CD4-positive, alpha-beta T cell (primary cell): ENCODE measurements at regions not wholly inside any gene's neighbourhood (a gene's known extent, or its start where the extent isn't known, plus 50 kb on each side); places are given as distances from the start of the nearest gene placed in this dataset.

Source experiments
- ATAC-seq: fragments of 200-7000 bp; cut with Tn5 transposase; one replicate; pipeline ENCODE4 v1.10.0; 2022; ENCODE audit warnings: mild to moderate bottlenecking; ENCODE audit not compliant: poor library complexity
- CTCF ChIA-PET: fragments of 350-600 bp; sonication (Branson Sonifier 250); formaldehyde crosslinking; loops from one replicate; lab custom pipeline; 2021; ENCODE audit warnings: antibody characterized with exemption, inconsistent platforms; lab: Charles Lee
- POLR2A ChIA-PET: fragments of 350-600 bp; sonication (Branson Sonifier 250); formaldehyde crosslinking; loops from one replicate; lab custom pipeline; 2021; ENCODE audit warnings: antibody characterized with exemption, inconsistent platforms; lab: Charles Lee
- DNase-seq, 14 experiments: peaks; one replicate each; pipeline ENCODE4 v3.0.0-alpha.2; 2013 to 2020; ENCODE audit warnings: mixed read lengths in 2 of 14
- H3K27ac ChIP-seq, 2 donors: one replicate each; pipeline versions ENCODE4 v1.5.1 to v1.7.0; 2013; ENCODE audit warnings: low read length in 2 of 2, low read depth in 1 of 2, mild to moderate bottlenecking in 1 of 2
- H3K27me3 ChIP-seq, 2 experiments: 1 replicate in 1 of 2; 2 replicates in 1 of 2; pipeline versions ENCODE4 v1.6.1 to v1.7.0; 2013; ENCODE audit warnings: low read length in 2 of 2, control low read depth in 1 of 2, mild to moderate bottlenecking in 1 of 2, moderate library complexity in 1 of 2; ENCODE audit not compliant: insufficient read depth in 2 of 2, control insufficient read depth in 1 of 2
- H3K36me3 ChIP-seq: one replicate; pipeline ENCODE4 v1.6.1; 2013; ENCODE audit warnings: low read length, control low read depth; ENCODE audit not compliant: insufficient read depth
- H3K4me1 ChIP-seq: one replicate; pipeline ENCODE4 v1.6.1; 2013; ENCODE audit warnings: low read length, control low read depth; ENCODE audit not compliant: insufficient read depth
- H3K4me3 ChIP-seq: one replicate; pipeline ENCODE4 v1.5.1; 2013; ENCODE audit warnings: mild to moderate bottlenecking, low read length, moderate library complexity
- H3K9me3 ChIP-seq, 2 experiments: 1 replicate in 1 of 2; 2 replicates in 1 of 2; pipeline versions ENCODE4 v1.6.1 to v1.7.0; 2013; ENCODE audit warnings: low read length in 2 of 2, mild to moderate bottlenecking in 2 of 2, control low read depth in 1 of 2, moderate library complexity in 1 of 2; ENCODE audit not compliant: control insufficient read depth in 1 of 2, insufficient read depth in 1 of 2
- H3K27ac Mint-ChIP-seq: one replicate; pipeline ENCODE4 v1.8.0; 2020; ENCODE audit warnings: mixed read lengths
- H3K27me3 Mint-ChIP-seq: one replicate; pipeline ENCODE4 v1.8.0; 2021; ENCODE audit warnings: mixed read lengths
- H3K36me3 Mint-ChIP-seq: one replicate; pipeline ENCODE4 v1.8.0; 2021; ENCODE audit warnings: low read depth, mixed read lengths
- H3K4me1 Mint-ChIP-seq: one replicate; pipeline ENCODE4 v1.8.0; 2021; ENCODE audit warnings: low read depth, mixed read lengths
- H3K4me3 Mint-ChIP-seq: one replicate; pipeline ENCODE4 v1.8.0; 2020; ENCODE audit warnings: mild to moderate bottlenecking, mixed read lengths
- H3K9me3 Mint-ChIP-seq: one replicate; pipeline ENCODE4 v1.8.0; 2020; ENCODE audit warnings: mixed read lengths
- intact Hi-C, 2 experiments: fragments of 100-400 bp; cut with DNase I in 1 of 2; cut with micrococcal nuclease in 1 of 2; formaldehyde crosslinking; loops; one replicate each; pipeline versions ENCODE4 v1.15.1 to v1.9.0; 2023 to 2025; cut with DNase I, micrococcal nuclease
- TF ChIP-seq, protein P1 (sequence below): fragments of 200-600 bp; IDR thresholded peaks from one replicate; pipeline ENCODE4 v1.8.0; 2022; ENCODE audit warnings: antibody characterized with exemption, mild to moderate bottlenecking

GRCh38 chr2:215638687-215639086 lies 202.8 kb upstream of the FN1 start:
- no peaks in the 10 kb centered on the region for H3K36me3 Mint-ChIP-seq
- no peak for ATAC-seq
- intact Hi-C loops = no loop called here
- H3K27me3 Mint-ChIP-seq = no peaks in the 10 kb centered on the region
- no peak for DNase-seq
- H3K4me3 Mint-ChIP-seq = no peak overlapping the region
- Histone ChIP-seq H3K9me3 (peaks cover 4 to 5% of the 10 kb centered on the region in 2 experiments), H3K27me3 (no peaks in the 10 kb centered on the region), H3K4me1 (no peaks in the 10 kb centered on the region), H3K36me3 (no peaks in the 10 kb centered on the region), H3K27ac (no peak overlapping the region), H3K4me3 (no peak overlapping the region)
- TF ChIP-seq, protein P1, sequence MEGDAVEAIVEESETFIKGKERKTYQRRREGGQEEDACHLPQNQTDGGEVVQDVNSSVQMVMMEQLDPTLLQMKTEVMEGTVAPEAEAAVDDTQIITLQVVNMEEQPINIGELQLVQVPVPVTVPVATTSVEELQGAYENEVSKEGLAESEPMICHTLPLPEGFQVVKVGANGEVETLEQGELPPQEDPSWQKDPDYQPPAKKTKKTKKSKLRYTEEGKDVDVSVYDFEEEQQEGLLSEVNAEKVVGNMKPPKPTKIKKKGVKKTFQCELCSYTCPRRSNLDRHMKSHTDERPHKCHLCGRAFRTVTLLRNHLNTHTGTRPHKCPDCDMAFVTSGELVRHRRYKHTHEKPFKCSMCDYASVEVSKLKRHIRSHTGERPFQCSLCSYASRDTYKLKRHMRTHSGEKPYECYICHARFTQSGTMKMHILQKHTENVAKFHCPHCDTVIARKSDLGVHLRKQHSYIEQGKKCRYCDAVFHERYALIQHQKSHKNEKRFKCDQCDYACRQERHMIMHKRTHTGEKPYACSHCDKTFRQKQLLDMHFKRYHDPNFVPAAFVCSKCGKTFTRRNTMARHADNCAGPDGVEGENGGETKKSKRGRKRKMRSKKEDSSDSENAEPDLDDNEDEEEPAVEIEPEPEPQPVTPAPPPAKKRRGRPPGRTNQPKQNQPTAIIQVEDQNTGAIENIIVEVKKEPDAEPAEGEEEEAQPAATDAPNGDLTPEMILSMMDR = no peak
- no peaks in the 10 kb centered on the region for H3K4me1 Mint-ChIP-seq
- CTCF ChIA-PET = no interaction called here
- peaks cover 11% of the 10 kb centered on the region for H3K9me3 Mint-ChIP-seq
- POLR2A ChIA-PET = no interaction called here
- no peak overlapping the region for H3K27ac Mint-ChIP-seq

GRCh38 chr2:215637651-215638050 lies 201.8 kb upstream of the FN1 start:
- TF ChIP-seq, protein P1 = no peak
- Histone ChIP-seq H3K27ac (no peak overlapping the region), H3K4me3 (no peak overlapping the region), H3K9me3 (peaks cover 5 to 12% of the 10 kb centered on the region in 2 experiments), H3K36me3 (no peaks in the 10 kb centered on the region), H3K27me3 (no peaks in the 10 kb centered on the region), H3K4me1 (no peaks in the 10 kb centered on the region)
- Mint-ChIP-seq H3K27me3 (no peaks in the 10 kb centered on the region), H3K36me3 (no peaks in the 10 kb centered on the region), H3K4me3 (no peak overlapping the region), H3K27ac (no peak overlapping the region), H3K9me3 (peaks cover 19% of the 10 kb centered on the region), H3K4me1 (no peaks in the 10 kb centered on the region)
- ChIA-PET CTCF (interaction anchor here (0.6 kb wide), 1 partner anchor 1035 kb away, joined by 3 read pairs; no protein-coding TSS in a partner anchor), POLR2A (no interaction called here)
- no peak for DNase-seq
- ATAC-seq = no peak
- intact Hi-C loops = no loop called here

DNA sequence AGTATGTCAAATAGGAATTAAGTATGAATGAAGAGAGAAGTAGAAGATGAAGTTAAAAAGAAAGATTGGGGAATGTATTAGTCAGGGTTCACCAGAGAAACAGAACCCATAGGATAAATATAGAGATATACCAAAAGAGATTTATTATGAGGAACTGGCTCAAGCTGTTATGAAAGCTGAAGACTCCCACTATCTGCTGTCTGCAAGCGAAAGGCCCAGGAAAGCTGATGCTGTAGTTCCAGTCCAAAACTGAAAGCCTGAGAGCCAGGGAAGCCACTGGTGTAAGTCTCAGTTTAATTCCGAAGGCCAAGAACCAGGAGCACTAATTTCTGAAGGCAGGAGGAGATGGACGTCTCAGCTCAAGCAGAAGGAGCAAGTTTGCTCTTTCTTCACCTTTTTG lies 200.9 kb upstream of the FN1 start:
- CTCF ChIA-PET = no interaction called here
- TF ChIP-seq, protein P1 = no peak
- DNase-seq = no peak
- Mint-ChIP-seq H3K27me3 (no peaks in the 10 kb centered on the region), H3K36me3 (no peaks in the 10 kb centered on the region), H3K9me3 (peaks cover 24% of the 10 kb centered on the region), H3K4me1 (no peaks in the 10 kb centered on the region), H3K27ac (no peak overlapping the region), H3K4me3 (no peak overlapping the region)
- Histone ChIP-seq H3K27ac (no peak overlapping the region), H3K9me3 (peaks cover 5 to 12% of the 10 kb centered on the region in 2 experiments), H3K36me3 (no peaks in the 10 kb centered on the region), H3K4me3 (no peak overlapping the region), H3K4me1 (no peaks in the 10 kb centered on the region), H3K27me3 (no peaks in the 10 kb centered on the region)
- POLR2A ChIA-PET = interaction anchor here (0.6 kb wide), 1 partner anchor 557 kb away, joined by 3 read pairs; no protein-coding TSS in a partner anchor
- intact Hi-C loops = no loop called here
- no peak for ATAC-seq
